ENCODE measurements at regions not wholly inside any gene's neighbourhood (a gene's known extent, or its start where the extent isn't known, plus 50 kb on each side); places are given as distances from the start of the nearest gene placed in this dataset.

- TF ChIP-seq CTCF (IDR thresholded peaks at IDR 0.05): no peak
- no peak for TF ChIP-seq RAD21 (IDR thresholded peaks at IDR 0.05; ENCODE audit: low read length)
- TF ChIP-seq POLR2AphosphoS5 (IDR thresholded peaks at IDR 0.05; ENCODE audit: low read depth, low read length): no peak
- TF ChIP-seq USF1 (IDR thresholded peaks at IDR 0.05; ENCODE audit: borderline replicate concordance, low read depth): no peak
- no peak for TF ChIP-seq TAF1 (IDR thresholded peaks at IDR 0.05; ENCODE audit: borderline replicate concordance, low read depth, low read length)
- no peak for TF ChIP-seq IRF3 (IDR thresholded peaks at IDR 0.05; ENCODE audit: low read depth, low read length)
- no peak for TF ChIP-seq GABPA (IDR thresholded peaks at IDR 0.05; ENCODE audit: low read depth)
- TF ChIP-seq EZH2phosphoT487 (IDR thresholded peaks at IDR 0.05; ENCODE audit: borderline replicate concordance, low read depth): no peak
Measured at GRCh38 chr3:181076558-181076957, 87.0 kb upstream of the DNAJC19 start.

All from SK-N-SH (cell line).